ENCODE measurements at regions not wholly inside any gene's neighbourhood (a gene's known extent, or its start where the extent isn't known, plus 50 kb on each side); places are given as distances from the start of the nearest gene placed in this dataset.
"Not testable (repeated sequence)": the region's sequence is repeated elsewhere in the genome, so short reads cannot be mapped to it uniquely, and the experiment has no call there.

DNA sequence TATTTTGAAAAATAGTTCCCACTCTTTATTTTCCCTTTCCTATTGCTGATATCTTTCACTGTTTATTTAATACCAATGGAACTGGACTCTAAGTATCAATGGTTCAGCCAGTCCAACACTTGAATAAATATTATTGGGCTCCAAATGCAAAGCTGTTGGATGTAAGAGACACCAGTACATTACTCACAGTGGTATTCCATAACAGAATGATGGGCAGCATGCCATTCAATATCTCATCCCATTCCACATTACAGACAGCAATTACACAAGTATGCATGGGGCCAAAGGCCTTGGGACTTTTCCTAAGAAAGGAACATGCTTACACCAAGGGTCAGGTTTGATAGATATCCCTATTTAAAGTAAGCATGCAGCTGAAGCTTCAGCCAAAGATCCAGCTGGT, 231.9 kb downstream of the RND3 start:
- H3K27me3 Mint-ChIP-seq = peaks cover 7% of the 10 kb centered on the region
- H3K4me3 Mint-ChIP-seq (ENCODE audit: low read depth) = no peak overlapping the region
- TF ChIP-seq, protein P1, sequence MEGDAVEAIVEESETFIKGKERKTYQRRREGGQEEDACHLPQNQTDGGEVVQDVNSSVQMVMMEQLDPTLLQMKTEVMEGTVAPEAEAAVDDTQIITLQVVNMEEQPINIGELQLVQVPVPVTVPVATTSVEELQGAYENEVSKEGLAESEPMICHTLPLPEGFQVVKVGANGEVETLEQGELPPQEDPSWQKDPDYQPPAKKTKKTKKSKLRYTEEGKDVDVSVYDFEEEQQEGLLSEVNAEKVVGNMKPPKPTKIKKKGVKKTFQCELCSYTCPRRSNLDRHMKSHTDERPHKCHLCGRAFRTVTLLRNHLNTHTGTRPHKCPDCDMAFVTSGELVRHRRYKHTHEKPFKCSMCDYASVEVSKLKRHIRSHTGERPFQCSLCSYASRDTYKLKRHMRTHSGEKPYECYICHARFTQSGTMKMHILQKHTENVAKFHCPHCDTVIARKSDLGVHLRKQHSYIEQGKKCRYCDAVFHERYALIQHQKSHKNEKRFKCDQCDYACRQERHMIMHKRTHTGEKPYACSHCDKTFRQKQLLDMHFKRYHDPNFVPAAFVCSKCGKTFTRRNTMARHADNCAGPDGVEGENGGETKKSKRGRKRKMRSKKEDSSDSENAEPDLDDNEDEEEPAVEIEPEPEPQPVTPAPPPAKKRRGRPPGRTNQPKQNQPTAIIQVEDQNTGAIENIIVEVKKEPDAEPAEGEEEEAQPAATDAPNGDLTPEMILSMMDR (IDR thresholded peaks at IDR 0.05; ENCODE audit: unreplicated experiment) = no peak
- H3K36me3 Mint-ChIP-seq (ENCODE audit: insufficient read depth) = no peaks in the 10 kb centered on the region
- H3K4me1 Mint-ChIP-seq (ENCODE audit: low read depth) = peaks cover 1% of the 10 kb centered on the region
- H3K27ac Mint-ChIP-seq = no peak overlapping the region
- no peak for DNase-seq (ENCODE audit: low spot score, unreplicated experiment)
- no peaks in the 10 kb centered on the region for H3K9me3 Mint-ChIP-seq (ENCODE audit: low read depth)

DNA sequence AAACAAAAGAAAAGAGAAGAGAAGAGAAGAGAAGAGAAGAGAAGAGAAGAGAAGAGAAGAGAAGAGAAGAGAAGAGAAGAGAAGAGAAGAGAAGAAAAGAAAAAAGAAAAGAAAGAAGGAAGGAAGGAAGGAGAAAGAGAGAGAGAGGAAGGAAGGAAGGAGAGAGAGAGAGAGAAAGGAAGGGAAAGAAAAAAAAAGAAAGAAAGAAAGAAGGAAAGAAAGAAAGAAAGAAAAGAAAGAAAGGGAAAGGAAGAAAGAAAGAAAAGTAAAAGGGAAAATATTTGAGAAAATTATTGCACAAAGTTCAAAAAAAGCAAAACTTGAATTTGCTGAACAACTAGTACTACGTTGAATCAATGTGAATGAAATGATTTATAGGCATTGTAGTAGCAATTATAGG, 237.7 kb downstream of the RND3 start:
- H3K27me3 Mint-ChIP-seq; H3K36me3 Mint-ChIP-seq (ENCODE audit: insufficient read depth); H3K4me3 Mint-ChIP-seq (ENCODE audit: low read depth); H3K27ac Mint-ChIP-seq; DNase-seq (ENCODE audit: low spot score, unreplicated experiment); H3K9me3 Mint-ChIP-seq (ENCODE audit: low read depth); H3K4me1 Mint-ChIP-seq (ENCODE audit: low read depth): not testable (repeated sequence)

DNA sequence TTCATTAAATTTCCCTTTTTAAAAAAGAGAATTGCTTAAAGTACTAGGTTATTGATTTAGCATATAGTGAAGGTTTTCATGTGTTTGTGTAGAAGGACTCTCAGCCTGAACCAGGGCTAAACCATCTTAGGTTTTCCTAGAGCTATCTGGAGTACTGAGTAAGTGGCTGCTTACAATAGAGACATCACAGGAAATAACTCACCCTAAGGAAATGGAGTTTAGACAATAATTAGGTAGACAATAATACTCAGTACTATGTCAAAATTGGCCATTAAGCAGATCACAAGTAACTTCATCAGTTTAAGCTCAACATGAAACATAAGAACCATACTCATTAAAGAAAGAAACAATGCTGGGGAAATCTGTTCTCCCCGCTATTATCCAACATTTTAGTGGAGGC, 240.0 kb downstream of the RND3 start:
- H3K36me3 Mint-ChIP-seq (ENCODE audit: insufficient read depth) = peaks cover 3% of the 10 kb centered on the region
- no peaks in the 10 kb centered on the region for H3K4me1 Mint-ChIP-seq (ENCODE audit: low read depth)
- H3K4me3 Mint-ChIP-seq (ENCODE audit: low read depth) = no peak overlapping the region
- DNase-seq (ENCODE audit: low spot score, unreplicated experiment) = no peak
- no peak overlapping the region for H3K27ac Mint-ChIP-seq
- H3K9me3 Mint-ChIP-seq (ENCODE audit: low read depth) = peaks cover 4% of the 10 kb centered on the region
- peaks cover 1% of the 10 kb centered on the region for H3K27me3 Mint-ChIP-seq
- TF ChIP-seq, protein P1 (IDR thresholded peaks at IDR 0.05; ENCODE audit: unreplicated experiment) = no peak

DNA sequence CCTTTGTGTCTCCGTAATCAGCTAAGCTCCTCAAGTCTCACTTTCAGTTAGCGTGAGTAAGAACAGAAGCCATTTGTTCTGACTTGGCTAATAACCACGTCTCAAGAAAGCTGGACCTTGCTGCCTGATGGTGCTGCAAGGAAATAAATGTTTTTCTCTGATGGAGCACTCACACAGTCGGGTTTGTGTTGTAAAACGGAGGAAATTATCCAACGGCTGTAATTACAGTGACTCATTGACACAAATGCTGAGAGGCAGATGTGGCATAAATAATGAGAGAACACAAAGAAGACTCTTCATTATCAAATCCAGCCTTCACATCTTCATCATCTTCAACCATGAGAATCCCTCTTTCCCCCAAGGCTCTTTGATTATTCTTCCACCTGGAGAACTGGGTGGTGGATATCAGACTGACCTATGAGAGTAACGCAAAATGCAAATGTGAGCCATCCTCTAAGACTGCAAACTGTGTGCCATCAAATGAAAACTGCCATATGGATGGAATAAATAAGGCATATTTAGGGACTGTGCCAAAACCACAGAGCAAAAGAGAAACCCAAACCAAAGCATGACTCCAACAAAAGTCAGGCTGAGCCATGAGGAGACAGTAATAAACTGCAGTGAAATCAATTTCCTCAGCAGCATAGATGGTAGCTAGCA, 252.6 kb downstream of the RND3 start:
- H3K36me3 Mint-ChIP-seq (ENCODE audit: insufficient read depth) = no peaks in the 10 kb centered on the region
- DNase-seq (ENCODE audit: low spot score, unreplicated experiment) = no peak
- TF ChIP-seq, protein P1 (IDR thresholded peaks at IDR 0.05; ENCODE audit: unreplicated experiment) = no peak
- peaks cover 13% of the 10 kb centered on the region for H3K27me3 Mint-ChIP-seq
- H3K4me1 Mint-ChIP-seq (ENCODE audit: low read depth) = peaks cover 29% of the 10 kb centered on the region
- no peak overlapping the region for H3K27ac Mint-ChIP-seq
- no peak overlapping the region for H3K4me3 Mint-ChIP-seq (ENCODE audit: low read depth)
- H3K9me3 Mint-ChIP-seq (ENCODE audit: low read depth) = no peaks in the 10 kb centered on the region

DNA sequence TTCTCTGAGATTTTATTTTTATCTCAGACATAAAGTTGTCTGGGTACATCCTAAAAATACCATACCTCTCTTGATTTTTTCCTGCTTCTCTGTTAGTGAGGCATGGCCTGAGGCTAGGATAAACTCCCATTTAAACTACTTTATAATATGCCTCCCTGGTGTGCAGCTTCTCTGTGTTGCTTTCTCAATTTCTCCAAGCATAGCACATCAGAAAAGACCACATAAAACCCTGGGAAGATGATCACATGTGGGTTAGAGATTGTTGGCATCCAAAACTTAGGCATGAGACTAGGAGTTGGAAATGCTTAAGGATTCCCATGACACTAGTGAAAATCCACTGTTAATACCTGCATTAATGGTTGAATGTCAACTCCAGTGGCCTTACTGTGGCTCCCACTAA, 254.6 kb downstream of the RND3 start:
- no peak for DNase-seq (ENCODE audit: low spot score, unreplicated experiment)
- peaks cover 13% of the 10 kb centered on the region for H3K27me3 Mint-ChIP-seq
- TF ChIP-seq, protein P1 (IDR thresholded peaks at IDR 0.05; ENCODE audit: unreplicated experiment) = no peak
- H3K4me1 Mint-ChIP-seq (ENCODE audit: low read depth) = peaks cover 32% of the 10 kb centered on the region
- H3K4me3 Mint-ChIP-seq (ENCODE audit: low read depth) = no peak overlapping the region
- H3K9me3 Mint-ChIP-seq (ENCODE audit: low read depth) = no peaks in the 10 kb centered on the region
- H3K36me3 Mint-ChIP-seq (ENCODE audit: insufficient read depth) = no peaks in the 10 kb centered on the region
- H3K27ac Mint-ChIP-seq = no peak overlapping the region

DNA sequence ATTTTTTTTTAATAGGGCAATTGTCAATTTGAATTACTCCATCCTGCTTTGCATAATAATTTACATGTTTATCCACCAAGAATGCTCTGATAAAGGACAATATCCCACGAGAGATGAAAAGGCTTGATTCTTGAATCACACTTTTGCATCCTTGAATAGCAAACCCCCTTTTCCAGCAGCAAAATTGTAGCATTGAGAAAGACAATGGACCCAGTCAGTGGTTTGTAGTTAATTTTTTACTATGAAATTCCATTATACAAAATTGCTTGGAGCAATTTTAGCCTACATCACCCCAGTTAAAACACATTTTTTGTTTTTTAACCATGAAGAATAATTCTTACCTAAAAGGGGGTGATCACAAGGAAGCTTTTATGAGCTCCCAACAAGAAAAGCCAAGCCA, 255.1 kb downstream of the RND3 start:
- no peaks in the 10 kb centered on the region for H3K9me3 Mint-ChIP-seq (ENCODE audit: low read depth)
- H3K4me1 Mint-ChIP-seq (ENCODE audit: low read depth) = peaks cover 37% of the 10 kb centered on the region
- no peaks in the 10 kb centered on the region for H3K36me3 Mint-ChIP-seq (ENCODE audit: insufficient read depth)
- H3K27me3 Mint-ChIP-seq = peaks cover 13% of the 10 kb centered on the region
- TF ChIP-seq, protein P1 (IDR thresholded peaks at IDR 0.05; ENCODE audit: unreplicated experiment) = no peak
- DNase-seq (ENCODE audit: low spot score, unreplicated experiment) = no peak
- H3K4me3 Mint-ChIP-seq (ENCODE audit: low read depth) = no peak overlapping the region
- H3K27ac Mint-ChIP-seq = no peak overlapping the region
